ENCODE measurements at regions not wholly inside any gene's neighbourhood (a gene's known extent, or its start where the extent isn't known, plus 50 kb on each side); places are given as distances from the start of the nearest gene placed in this dataset.

- TF ChIP-seq, protein P1, sequence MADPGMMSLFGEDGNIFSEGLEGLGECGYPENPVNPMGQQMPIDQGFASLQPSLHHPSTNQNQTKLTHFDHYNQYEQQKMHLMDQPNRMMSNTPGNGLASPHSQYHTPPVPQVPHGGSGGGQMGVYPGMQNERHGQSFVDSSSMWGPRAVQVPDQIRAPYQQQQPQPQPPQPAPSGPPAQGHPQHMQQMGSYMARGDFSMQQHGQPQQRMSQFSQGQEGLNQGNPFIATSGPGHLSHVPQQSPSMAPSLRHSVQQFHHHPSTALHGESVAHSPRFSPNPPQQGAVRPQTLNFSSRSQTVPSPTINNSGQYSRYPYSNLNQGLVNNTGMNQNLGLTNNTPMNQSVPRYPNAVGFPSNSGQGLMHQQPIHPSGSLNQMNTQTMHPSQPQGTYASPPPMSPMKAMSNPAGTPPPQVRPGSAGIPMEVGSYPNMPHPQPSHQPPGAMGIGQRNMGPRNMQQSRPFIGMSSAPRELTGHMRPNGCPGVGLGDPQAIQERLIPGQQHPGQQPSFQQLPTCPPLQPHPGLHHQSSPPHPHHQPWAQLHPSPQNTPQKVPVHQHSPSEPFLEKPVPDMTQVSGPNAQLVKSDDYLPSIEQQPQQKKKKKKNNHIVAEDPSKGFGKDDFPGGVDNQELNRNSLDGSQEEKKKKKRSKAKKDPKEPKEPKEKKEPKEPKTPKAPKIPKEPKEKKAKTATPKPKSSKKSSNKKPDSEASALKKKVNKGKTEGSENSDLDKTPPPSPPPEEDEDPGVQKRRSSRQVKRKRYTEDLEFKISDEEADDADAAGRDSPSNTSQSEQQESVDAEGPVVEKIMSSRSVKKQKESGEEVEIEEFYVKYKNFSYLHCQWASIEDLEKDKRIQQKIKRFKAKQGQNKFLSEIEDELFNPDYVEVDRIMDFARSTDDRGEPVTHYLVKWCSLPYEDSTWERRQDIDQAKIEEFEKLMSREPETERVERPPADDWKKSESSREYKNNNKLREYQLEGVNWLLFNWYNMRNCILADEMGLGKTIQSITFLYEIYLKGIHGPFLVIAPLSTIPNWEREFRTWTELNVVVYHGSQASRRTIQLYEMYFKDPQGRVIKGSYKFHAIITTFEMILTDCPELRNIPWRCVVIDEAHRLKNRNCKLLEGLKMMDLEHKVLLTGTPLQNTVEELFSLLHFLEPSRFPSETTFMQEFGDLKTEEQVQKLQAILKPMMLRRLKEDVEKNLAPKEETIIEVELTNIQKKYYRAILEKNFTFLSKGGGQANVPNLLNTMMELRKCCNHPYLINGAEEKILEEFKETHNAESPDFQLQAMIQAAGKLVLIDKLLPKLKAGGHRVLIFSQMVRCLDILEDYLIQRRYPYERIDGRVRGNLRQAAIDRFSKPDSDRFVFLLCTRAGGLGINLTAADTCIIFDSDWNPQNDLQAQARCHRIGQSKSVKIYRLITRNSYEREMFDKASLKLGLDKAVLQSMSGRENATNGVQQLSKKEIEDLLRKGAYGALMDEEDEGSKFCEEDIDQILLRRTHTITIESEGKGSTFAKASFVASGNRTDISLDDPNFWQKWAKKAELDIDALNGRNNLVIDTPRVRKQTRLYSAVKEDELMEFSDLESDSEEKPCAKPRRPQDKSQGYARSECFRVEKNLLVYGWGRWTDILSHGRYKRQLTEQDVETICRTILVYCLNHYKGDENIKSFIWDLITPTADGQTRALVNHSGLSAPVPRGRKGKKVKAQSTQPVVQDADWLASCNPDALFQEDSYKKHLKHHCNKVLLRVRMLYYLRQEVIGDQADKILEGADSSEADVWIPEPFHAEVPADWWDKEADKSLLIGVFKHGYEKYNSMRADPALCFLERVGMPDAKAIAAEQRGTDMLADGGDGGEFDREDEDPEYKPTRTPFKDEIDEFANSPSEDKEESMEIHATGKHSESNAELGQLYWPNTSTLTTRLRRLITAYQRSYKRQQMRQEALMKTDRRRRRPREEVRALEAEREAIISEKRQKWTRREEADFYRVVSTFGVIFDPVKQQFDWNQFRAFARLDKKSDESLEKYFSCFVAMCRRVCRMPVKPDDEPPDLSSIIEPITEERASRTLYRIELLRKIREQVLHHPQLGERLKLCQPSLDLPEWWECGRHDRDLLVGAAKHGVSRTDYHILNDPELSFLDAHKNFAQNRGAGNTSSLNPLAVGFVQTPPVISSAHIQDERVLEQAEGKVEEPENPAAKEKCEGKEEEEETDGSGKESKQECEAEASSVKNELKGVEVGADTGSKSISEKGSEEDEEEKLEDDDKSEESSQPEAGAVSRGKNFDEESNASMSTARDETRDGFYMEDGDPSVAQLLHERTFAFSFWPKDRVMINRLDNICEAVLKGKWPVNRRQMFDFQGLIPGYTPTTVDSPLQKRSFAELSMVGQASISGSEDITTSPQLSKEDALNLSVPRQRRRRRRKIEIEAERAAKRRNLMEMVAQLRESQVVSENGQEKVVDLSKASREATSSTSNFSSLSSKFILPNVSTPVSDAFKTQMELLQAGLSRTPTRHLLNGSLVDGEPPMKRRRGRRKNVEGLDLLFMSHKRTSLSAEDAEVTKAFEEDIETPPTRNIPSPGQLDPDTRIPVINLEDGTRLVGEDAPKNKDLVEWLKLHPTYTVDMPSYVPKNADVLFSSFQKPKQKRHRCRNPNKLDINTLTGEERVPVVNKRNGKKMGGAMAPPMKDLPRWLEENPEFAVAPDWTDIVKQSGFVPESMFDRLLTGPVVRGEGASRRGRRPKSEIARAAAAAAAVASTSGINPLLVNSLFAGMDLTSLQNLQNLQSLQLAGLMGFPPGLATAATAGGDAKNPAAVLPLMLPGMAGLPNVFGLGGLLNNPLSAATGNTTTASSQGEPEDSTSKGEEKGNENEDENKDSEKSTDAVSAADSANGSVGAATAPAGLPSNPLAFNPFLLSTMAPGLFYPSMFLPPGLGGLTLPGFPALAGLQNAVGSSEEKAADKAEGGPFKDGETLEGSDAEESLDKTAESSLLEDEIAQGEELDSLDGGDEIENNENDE (IDR thresholded peaks at IDR 0.05; ENCODE audit: insufficient replicate concordance, low read length), result no peak
- TF ChIP-seq POU5F1 (IDR thresholded peaks at IDR 0.05; ENCODE audit: low read depth, low read length) (no peak), E2F6 (IDR thresholded peaks at IDR 0.05) (no peak), EZH2 (IDR thresholded peaks at IDR 0.05; ENCODE audit: low read depth, low read length, severe bottlenecking) (no peak), POLR2A (IDR thresholded peaks at IDR 0.05; ENCODE audit: control extremely low read depth in 1 of 2, low read depth in 2 of 2, low read length in 2 of 2) (no peak)
Measured at GRCh38 chr11:13110929-13111812, 102.1 kb downstream of the RASSF10 start (continued).
